T-helper 2 cell treated with Interferon-gamma antibody and Interleukin-4, amounts not matched to agents 100 ng/mL and 5 ng/mL, for 36 hours (primary cell): ENCODE measurements at regions not wholly inside any gene's neighbourhood (a gene's known extent, or its start where the extent isn't known, plus 50 kb on each side); places are given as distances from the start of the nearest gene placed in this dataset.

Source experiments
- intact Hi-C: fragments of 100-400 bp; cut with micrococcal nuclease; formaldehyde crosslinking; loops from one replicate; pipeline ENCODE4 v1.15.1; 2023

DNA sequence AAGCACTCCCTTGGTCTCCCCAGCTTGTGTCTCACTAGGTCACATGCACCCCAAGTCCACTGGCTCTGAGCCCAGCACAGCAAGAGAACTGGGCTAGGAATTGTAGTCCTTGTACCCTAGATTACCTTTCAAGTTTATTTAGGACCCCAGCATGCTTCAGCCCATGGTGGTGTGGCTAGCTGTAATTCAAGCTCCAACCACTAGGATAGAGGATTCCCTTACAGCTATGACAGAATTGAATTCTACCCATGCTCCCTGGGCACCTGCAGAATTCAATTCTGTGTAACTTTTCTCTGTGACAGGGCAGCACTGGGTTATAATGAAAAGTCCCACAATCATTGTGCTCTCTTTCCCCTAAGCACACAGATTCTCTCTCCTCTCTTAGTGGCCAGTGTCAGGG, 253.8 kb upstream of the DMD start:
- intact Hi-C loops = no loop called here

DNA sequence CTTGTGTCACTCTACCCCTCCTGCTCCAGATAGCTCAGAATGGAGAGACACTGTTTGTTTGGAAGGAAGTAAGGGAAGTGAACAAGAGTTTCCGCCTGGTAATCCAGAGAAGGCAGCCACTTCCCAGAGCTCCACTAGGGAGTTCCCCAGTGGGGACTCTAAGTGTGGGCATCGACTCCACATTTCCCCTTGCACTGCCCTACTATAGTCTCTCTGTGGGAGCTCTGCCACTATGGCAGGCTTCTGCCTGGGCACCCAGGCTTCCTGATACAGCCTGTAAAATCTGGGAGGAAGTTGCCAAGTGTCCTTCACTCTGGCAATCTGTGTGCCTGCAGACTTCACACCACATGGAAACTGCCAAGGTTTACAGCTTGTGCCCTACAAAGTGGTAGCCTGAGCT, 245.8 kb upstream of the DMD start:
- intact Hi-C loops = no loop called here

DNA sequence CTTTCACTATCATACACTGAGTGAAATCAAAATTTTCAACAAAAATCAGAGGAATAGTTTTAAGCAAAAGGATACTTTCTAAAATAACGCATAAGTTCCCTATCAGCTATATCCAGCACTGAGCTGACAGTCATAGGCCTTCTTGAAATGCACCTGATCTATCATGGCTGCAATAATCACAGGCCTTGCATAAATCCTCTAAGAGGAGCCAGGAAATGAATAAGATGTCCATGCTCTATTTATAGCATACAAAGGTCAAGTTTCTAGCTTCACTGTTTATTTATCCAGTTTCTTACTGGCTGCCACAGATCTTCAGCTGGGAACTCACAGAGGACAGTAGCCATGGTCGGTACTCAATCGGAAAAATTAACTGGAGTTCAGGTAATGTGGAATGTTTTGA, 235.9 kb upstream of the DMD start:
- intact Hi-C loops = no loop called here

DNA sequence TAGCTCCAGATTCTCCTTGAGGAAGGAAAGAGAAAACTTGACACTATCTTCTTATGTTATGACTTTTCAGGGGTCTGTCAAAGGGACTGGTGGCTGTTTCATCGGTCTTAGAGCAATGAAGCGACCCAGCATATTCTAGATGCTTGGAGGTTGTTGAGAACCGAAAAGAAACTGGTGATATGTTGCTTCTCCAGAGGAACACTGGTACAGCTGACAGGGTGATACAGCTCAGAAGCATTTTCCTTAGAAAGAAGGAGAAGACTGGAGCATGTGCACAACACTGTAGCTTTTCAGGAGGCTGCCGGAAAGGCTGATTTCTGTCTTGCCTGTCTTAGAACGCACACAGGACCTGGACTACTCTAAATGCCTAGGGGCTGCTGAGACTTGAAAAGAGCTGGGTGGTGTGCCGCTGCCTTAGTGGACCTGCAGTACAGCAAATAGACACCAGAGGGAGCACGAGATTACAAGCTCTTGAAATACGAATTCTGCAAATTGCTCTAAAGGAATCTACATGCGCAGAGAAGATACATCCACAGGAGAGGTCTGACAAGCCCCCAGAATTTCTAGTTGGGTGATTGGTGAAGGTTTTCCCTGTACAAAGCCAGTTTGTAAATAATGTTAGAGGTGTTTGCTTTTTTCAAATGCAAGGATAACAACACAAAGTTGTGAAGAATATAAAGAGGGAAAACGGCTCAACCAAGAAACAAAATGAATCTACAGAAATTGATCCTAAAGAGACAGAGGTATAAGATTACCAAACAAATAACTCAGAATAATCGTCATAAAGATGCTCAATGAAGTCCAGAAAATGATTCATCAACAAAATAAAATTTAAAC, 223.1 kb upstream of the DMD start:
- intact Hi-C loops = loop anchor here (2.0 kb wide), 1 partner anchor 866 kb away; no protein-coding TSS in a partner anchor

DNA sequence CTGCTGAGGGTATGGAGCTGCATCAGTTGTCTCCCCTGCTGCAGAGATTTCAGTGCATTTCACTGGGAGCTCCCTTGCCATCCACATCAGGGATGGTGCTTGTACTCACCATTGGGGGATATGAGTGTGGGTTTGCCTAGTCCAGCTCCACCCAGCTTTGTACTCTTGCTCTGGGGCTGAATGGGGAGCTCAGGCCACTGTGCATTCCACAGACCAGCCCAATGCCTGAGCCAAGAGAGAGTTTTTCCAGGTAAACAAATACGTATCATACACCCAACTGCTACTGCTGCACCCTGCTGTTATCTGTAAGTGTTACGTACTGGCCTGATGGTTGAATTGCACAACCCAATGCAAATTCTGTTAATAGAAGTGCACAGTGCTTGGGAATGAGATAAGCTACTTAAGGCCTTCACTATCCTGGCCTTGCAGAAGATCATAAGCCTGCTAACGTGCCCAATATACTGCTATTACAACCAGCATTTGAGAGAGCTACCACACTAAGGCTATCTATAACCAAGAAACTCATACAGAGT, 205.0 kb upstream of the DMD start:
- intact Hi-C loops = no loop called here

DNA sequence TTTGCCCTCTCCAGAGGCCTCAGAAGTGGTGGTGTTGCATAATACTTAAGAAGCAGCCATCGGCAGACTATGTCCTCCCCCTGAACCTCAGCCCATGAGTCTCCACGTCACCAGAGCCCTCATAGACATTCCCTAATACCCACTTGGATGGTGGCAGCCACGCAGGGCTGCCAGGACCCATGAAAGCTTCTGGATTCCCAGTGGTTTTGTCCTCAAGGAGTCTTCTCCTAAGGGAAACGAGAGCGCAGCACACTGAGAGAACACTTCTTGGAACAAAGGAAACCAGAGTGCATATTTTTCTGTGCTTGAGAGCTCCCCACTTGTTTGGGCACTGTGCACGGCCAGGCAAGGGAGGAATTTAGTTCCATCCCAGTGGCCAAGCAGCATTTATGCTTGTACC, 204.1 kb upstream of the DMD start:
- intact Hi-C loops = no loop called here

DNA sequence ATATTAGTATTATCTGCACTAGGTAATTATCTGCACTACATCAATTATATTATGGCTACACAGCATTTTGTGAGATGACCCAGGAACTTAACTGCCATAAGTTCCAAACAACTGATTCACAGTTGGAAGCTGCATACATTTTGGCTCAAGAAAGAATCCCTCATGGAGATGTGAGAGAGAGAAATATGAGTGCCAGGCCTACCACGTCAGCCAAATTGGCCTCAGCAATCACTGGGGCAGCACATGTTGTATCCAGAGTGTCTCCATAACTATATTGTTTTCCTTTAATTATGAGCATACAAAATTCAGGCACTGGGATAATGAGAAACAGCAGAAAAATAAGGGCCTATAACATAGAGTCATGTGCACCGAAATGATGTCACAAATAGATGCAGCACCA, 174.2 kb upstream of the DMD start:
- intact Hi-C loops = no loop called here

DNA sequence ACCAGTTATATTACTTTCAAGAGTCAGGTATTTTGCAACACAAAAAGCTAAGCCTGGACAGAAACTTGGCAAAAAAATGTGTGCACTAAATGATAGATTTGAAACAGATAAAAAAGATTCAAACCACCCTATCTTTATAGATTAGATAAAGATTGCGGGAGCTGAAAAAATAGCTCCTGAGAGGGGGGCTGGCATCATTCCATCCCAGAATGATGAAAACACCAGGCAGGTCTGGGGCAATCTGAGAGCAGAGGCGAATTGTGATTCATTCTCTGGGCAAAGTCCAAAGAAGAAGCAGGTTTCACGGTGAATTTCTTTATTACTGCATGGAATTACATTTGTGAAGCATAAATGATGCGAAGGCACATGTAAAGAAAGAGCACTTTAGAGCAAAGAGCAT, 168.5 kb upstream of the DMD start:
- intact Hi-C loops = no loop called here

DNA sequence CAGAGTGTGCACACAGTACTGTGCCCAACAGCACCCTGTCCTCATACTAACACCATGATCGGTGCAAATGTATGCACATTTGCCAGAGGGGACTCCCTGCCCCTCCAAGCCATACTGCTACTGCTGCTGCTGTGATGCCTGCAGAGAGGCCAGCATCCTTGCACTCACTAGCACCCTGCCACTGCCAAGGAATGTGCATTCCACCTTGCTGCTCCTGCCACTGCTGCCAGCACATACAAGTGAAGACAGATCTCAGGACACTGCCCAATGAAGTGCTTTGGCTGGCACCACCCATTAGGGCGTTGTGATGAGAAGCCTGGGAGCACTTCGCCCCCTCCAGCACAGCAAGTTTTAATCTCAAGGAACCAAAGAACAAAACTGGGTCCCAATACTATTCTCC, 146.3 kb upstream of the DMD start:
- intact Hi-C loops = no loop called here

DNA sequence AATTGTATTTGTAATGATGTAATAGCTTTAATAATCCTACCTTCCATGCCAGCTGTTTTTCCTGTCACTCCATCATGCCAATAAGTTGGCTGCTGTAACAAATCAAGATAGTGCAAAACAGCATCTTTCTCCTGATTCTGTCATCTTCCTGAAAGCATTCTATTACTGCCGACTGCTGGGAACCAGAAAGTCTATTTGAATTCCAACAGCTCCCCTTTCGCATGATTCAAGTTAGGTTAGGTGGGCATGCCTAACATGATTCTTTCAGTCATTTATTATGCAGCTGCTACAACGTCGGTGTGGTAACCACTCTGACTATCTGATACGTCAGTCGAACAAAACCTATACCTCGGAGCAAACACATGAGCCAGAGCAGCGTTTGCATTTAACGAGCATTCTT, 127.9 kb upstream of the DMD start:
- intact Hi-C loops = no loop called here

DNA sequence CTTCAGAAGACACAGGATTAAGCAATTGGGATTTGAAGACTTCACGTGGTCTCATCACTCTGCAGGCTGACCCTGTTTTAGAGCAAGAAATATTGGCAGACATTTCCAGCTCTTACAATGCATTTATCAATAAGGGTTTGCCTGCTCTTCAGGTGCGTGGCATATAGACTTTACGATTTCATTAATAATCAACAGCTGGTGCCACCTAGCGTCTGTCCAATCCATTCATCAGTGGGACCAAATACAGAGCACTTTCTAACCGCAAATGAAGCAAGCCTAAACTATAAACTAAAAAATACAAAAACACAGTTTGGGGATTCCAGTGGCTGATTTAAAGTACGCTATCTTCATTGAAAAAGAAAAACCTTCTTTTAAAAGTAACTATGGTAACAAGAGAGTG, 125.4 kb upstream of the DMD start:
- intact Hi-C loops = no loop called here

DNA sequence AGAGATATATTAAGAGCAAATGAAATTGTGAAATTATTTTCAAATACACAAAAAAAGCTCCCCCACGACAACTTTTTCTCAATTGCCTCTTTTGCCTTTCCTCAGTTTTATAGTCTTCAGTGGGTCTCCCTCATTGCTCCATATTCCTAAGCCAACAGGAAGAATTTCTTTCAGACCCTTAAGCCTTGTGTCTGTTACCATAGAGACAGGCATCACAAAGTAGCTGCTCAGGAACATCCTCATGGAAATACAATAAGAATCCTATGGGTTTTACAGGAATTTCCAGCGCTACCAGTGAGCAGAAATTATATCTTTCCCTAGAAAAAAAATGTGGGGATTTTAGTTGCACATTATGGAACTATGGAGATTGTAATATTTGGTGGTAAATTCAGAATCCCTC, 121.9 kb upstream of the DMD start:
- intact Hi-C loops = no loop called here

DNA sequence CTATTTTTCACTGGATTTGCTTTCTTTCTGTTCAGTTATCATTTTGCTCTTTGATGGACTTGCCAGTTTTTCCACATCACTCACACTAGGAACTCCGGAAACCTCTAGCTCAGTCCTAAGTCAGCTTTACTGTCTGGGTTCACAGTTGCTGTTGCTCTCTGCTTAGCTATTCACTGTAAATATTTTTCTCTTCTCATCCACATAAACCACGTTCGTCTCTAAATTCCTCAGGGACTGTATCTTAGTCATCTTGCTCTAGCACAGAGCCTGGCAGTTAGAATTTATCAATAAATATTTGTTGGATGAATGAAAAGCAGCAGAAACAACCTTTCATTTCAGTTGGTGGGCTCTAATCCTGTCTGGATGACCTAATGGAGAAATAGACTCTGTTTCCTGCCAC, 119.4 kb upstream of the DMD start:
- intact Hi-C loops = no loop called here

DNA sequence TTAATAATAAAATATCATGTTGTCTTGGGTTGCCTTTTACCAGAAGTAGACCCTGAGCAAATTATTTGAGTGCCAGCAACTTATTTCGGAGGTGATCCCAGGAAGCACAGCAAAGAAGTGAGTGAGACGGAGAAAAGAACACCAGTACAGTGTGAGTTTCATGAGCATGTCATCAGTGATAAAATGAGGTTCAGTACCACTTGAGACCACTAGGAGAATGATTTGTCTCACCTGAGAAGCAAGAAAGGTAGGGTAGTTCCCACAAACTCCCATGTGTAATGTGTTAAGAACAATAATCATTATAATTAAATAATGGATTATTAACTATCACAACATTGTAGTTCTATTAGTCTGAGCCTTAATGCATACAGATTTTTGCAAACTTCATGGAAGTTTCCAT, 112.8 kb upstream of the DMD start:
- intact Hi-C loops = no loop called here

DNA sequence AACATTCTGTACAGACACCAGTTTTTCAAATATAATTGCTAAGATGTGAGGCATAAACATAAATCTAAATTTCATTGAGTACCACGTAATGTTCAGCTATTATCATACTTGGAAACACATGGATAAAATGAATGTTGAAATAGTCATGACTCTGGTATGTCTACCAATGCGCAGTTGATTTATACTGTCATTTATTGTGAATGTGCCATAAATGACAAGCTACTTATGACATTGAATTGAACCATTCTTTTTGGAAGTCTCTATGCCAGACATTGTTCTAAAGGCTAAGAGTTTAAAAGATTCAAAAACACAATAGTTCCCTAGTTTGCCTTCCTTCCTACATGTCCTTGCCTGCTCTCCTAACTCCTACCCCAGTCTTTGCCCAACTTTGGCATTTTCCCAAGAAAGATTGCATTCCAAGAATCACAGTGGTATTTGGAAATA, 96.6 kb upstream of the DMD start:
- intact Hi-C loops = no loop called here

DNA sequence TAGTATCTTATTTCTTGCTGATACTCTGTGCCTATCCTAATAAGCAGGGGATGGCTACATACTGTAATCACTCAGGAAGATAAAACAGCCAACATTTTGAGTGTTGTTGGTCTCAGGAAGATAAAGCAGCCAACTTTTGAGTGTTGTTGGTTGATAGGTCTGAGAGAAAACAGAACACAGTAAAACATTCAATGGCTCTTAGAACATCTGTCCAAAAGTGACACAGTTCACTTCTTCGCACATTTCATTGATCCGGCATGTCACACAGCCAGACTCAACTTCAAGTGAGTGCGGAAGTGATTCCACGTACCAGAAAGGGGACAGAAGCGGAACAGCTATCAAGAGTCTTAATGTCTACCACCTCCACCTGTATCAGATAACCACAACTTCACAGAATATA, 87.3 kb upstream of the DMD start:
- intact Hi-C loops = no loop called here

DNA sequence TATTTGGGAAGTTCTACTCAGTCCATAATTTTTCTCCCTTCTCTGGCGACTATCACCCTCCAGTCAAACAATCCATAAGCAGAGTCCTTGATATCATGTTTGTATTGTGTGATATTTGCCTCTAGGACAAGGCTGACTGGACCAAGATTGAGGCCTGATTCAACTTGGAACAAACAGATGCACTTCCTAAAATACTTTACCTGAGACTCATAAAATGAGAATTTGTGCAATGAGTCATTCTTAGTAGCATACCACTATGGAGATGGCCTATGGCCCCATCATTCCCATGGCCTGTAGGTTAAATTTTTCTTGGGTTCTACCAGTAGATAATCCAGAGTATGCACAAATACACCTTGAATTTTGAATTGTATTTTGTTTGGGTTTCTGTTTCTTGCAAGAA, 74.2 kb upstream of the DMD start:
- intact Hi-C loops = no loop called here

DNA sequence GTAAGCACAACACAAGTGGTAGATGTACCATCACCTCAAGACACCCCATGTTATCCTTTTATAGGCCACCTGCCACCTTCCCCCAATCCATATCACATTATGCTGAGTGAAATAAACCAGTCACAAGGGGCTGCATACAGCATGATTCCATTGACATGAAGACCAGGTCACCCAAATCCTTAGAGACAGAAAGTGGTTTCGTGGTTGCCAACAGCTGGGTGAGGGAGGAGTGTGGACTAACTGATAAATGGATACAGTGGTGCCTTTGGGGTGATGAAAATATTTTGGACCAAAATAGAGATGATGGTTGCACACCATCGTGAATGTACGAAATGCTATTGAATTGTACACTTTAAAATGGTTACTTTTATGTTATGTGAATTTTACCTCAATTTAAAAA, 65.7 kb upstream of the DMD start:
- intact Hi-C loops = no loop called here

DNA sequence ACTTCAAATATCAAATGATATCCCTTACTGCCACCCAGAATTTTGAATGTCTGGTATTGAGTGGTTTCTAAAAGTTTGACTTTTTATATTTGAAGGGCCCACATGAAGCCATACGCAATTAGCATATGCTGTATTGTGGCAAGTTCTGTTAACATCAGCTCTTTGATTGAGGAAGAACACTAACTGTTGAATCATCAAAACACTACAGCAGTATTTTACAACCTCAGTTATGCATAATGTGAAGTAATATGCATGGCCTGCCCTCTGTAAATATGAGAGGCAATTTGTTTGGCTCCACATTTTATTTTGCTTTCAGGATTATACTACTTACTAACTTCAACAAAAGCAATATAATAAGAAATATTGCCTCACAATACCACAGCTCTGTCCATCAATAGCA, 62.2 kb upstream of the DMD start:
- intact Hi-C loops = no loop called here

DNA sequence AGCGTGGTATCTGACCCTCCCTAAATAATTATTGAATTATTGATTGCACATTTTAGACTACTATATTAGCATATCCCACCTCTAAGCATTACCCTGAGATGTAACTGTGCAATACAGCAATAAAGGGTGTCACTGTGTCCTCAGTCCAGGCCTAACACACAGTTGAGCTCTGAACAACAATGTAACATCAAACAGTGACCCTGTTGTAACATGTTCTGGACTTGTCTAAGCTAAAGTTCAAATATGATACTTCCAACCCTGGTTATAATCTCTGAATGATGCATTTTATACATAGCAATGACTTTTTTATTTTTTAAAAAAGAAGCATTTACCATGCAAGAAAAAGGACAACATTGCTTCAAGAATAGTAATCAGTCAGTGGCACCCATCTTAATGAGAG, 61.6 kb upstream of the DMD start:
- intact Hi-C loops = no loop called here
